RWPE2 (cell line): ENCODE measurements at regions not wholly inside any gene's neighbourhood (a gene's known extent, or its start where the extent isn't known, plus 50 kb on each side); places are given as distances from the start of the nearest gene placed in this dataset.

ENCODE experiments used
- ATAC-seq: fragments of 200-7000 bp; cut with Tn5 transposase; 3 replicates; pipeline ENCODE4 v1.9.1; 2021; ENCODE audit warnings: low read depth
- DNase-seq: peaks from one replicate; pipeline ENCODE4 v3.0.0-alpha.2; 2020; ENCODE audit warnings: low spot score
- H3K27ac ChIP-seq: fragments of 450-650 bp; 2 replicates; pipeline ENCODE4 v1.5.1; 2017; ENCODE audit warnings: mild to moderate bottlenecking; ENCODE audit not compliant: poor library complexity, severe bottlenecking
- H3K27me3 ChIP-seq: fragments of 250-450 bp; sonication (Bioruptor Pico); 2 replicates; pipeline ENCODE4 v1.5.1; 2021; ENCODE audit warnings: mild to moderate bottlenecking, moderate library complexity; ENCODE audit not compliant: insufficient read depth, poor library complexity, severe bottlenecking
- H3K36me3 ChIP-seq: fragments of 250-450 bp; sonication (Bioruptor Pico); 2 replicates; pipeline ENCODE4 v1.5.1; 2020; ENCODE audit warnings: low read depth, mild to moderate bottlenecking, moderate library complexity
- H3K4me1 ChIP-seq: fragments of 250-450 bp; sonication (Bioruptor Pico); 2 replicates; pipeline ENCODE4 v1.5.1; 2021; ENCODE audit warnings: mild to moderate bottlenecking, moderate library complexity; ENCODE audit not compliant: insufficient read depth, poor library complexity, severe bottlenecking
- H3K4me3 ChIP-seq: fragments of 250-450 bp; sonication (Bioruptor Pico); 2 replicates; pipeline ENCODE4 v1.5.1; 2021; ENCODE audit warnings: mild to moderate bottlenecking, moderate library complexity; ENCODE audit not compliant: severe bottlenecking
- H3K9me3 ChIP-seq: fragments of 250-450 bp; sonication (Bioruptor Pico); 2 replicates; pipeline ENCODE4 v1.5.1; 2021; ENCODE audit warnings: mild to moderate bottlenecking, moderate library complexity; ENCODE audit not compliant: severe bottlenecking
- TF ChIP-seq, protein P1 (sequence below): fragments of 450-650 bp; IDR thresholded peaks from one replicate; pipeline ENCODE4 v1.5.1; 2017; ENCODE audit warnings: mild to moderate bottlenecking, moderate library complexity; ENCODE audit not compliant: poor library complexity, severe bottlenecking

DNA sequence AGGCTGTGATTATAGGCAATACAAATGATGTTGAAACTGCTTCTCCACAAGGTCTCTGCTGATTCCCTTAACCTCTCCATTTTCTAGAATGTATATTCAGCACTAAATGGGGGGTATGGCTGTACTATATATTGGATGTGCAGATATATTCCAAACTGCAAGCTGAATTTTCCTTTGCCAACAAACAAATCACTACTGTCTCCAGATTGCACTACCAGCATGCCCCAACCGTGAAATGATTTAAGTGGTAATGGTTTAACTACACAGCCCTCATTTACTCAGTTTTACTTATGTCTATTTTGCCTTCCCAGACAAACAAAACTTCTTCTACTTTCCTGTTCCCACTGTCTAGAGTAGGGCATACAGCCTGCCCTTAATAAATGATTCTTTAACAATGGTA is 112.7 kb upstream of the GAREM1 start:
- Histone ChIP-seq H3K4me3 (no peak overlapping the region), H3K36me3 (no peaks in the 10 kb centered on the region), H3K9me3 (no peaks in the 10 kb centered on the region), H3K27me3 (peaks cover 4% of the 10 kb centered on the region), H3K4me1 (no peaks in the 10 kb centered on the region), H3K27ac (no peak overlapping the region)
- DNase-seq (no peak), ATAC-seq (no peak)
- TF ChIP-seq, protein P1, sequence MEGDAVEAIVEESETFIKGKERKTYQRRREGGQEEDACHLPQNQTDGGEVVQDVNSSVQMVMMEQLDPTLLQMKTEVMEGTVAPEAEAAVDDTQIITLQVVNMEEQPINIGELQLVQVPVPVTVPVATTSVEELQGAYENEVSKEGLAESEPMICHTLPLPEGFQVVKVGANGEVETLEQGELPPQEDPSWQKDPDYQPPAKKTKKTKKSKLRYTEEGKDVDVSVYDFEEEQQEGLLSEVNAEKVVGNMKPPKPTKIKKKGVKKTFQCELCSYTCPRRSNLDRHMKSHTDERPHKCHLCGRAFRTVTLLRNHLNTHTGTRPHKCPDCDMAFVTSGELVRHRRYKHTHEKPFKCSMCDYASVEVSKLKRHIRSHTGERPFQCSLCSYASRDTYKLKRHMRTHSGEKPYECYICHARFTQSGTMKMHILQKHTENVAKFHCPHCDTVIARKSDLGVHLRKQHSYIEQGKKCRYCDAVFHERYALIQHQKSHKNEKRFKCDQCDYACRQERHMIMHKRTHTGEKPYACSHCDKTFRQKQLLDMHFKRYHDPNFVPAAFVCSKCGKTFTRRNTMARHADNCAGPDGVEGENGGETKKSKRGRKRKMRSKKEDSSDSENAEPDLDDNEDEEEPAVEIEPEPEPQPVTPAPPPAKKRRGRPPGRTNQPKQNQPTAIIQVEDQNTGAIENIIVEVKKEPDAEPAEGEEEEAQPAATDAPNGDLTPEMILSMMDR, result no peak

DNA sequence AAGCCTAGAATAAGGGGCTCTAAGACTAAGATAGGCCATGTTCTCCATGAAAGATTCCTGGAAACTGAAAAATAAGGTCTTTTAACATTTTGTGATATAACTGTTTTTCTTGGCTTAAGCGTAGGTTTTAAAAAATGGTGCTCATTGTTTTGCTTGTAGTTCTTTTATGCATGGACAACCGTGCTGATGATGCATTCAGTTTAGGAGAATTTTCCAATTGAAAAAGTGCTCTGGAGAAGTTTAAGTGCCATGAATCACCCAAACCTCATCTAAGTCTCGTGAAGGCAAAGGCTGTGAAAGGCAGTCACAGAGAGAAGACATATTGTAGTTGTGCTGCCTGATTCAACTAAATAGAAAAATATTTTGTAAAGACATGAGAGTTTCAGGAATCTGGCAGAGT is 111.8 kb upstream of the GAREM1 start:
- DNase-seq (no peak), ATAC-seq (no peak)
- Histone ChIP-seq H3K36me3 (no peaks in the 10 kb centered on the region), H3K9me3 (no peaks in the 10 kb centered on the region), H3K4me3 (no peak overlapping the region), H3K27me3 (peaks cover 4% of the 10 kb centered on the region), H3K4me1 (no peaks in the 10 kb centered on the region), H3K27ac (no peak overlapping the region)
- TF ChIP-seq, protein P1, result no peak

DNA sequence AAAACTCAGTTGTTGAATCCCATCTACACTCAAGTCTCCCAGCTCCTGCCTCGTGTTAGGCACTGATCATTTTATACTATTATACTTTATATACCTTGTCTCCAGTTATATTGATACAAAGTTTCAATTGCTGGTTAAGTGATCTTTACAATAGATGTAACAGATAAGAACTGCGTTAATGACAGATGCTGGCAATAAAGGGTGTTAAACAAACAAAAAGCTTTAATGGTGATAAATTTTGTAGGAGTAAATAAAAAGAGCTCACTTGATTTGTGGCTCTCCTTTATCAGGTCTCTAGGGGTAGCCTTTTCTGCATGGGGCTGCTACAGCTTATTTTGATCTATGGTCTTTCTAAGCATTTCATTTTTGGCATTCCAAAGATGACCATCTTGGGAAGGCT is 106.9 kb upstream of the GAREM1 start:
- H3K9me3 ChIP-seq, result no peaks in the 10 kb centered on the region
- H3K4me1 ChIP-seq, result no peaks in the 10 kb centered on the region
- H3K36me3 ChIP-seq, result no peaks in the 10 kb centered on the region
- H3K27me3 ChIP-seq, result peaks cover 4% of the 10 kb centered on the region
- no peak overlapping the region for H3K4me3 ChIP-seq
- ATAC-seq (no peak), DNase-seq (no peak)
- TF ChIP-seq, protein P1, result no peak
- H3K27ac ChIP-seq, result no peak overlapping the region

DNA sequence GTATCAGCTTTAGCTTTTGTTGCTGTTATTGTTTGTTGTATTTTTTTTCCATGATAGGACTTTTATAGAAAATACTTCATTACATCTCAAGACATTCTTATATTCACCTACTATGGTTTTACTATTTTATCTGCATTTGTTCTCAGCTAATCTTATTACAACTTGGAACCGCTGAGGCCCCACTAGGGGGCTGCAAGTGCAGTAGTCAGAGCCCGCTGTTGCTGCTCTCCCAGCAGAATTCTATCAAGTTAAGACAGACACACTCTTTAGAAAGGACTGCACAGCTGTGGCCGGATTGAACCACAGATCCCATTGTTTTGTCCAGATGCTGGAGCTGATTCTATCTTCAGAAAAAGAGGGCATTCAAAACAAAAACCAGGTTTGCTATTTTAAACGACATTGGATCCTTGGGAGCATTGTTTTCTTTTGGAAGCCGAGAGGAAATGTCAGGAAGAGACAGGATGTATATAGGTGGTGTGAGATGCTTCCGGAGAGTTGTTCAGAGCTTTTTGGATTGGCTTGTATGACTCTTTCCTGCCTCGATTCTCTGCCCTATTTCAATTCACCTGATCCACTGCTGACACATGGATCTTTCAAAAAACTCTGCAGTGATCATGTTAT is 105.7 kb upstream of the GAREM1 start:
- Histone ChIP-seq H3K9me3 (no peaks in the 10 kb centered on the region), H3K36me3 (no peaks in the 10 kb centered on the region), H3K27ac (no peak overlapping the region), H3K27me3 (peaks cover 4% of the 10 kb centered on the region), H3K4me3 (no peak overlapping the region), H3K4me1 (no peaks in the 10 kb centered on the region)
- ATAC-seq (0 out of 3 replicates have a peak, but pooled peaks have one; percentile 50), DNase-seq (no peak)
- TF ChIP-seq, protein P1, result peak; percentile 22

DNA sequence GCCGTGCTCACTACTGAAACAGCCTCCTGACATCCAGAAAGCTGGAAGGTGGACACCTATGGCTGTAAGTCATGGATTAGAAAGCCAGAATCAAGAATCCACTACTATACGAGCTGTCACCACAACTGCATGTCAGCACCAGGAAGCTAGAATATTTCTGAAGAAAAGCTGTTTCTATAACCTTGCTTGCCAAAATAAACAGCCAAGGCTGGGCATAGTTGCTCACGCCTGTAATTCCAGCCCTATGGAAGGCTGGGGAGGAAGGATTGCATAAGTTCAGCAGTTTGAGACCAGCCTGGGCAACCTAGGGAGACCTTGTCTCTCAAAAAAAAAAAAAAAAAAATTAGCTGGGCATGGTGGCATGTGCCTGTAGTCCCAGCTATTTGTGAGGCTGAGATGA is 96.3 kb upstream of the GAREM1 start:
- H3K27ac ChIP-seq, result no peak overlapping the region
- no peaks in the 10 kb centered on the region for H3K27me3 ChIP-seq
- H3K4me1 ChIP-seq, result no peaks in the 10 kb centered on the region
- TF ChIP-seq, protein P1, result no peak
- ATAC-seq (no peak), DNase-seq (no peak)
- H3K4me3 ChIP-seq, result no peak overlapping the region
- H3K36me3 ChIP-seq, result no peaks in the 10 kb centered on the region
- no peaks in the 10 kb centered on the region for H3K9me3 ChIP-seq
